Spinal cord (tissue), 9 donors: ENCODE measurements at regions not wholly inside any gene's neighbourhood (a gene's known extent, or its start where the extent isn't known, plus 50 kb on each side); places are given as distances from the start of the nearest gene placed in this dataset.
"Not testable (repeated sequence)": the region's sequence is repeated elsewhere in the genome, so short reads cannot be mapped to it uniquely, and the experiment has no call there.

ENCODE experiments used
- DNase-seq, 6 donors: peaks; one replicate each; pipeline versions ENCODE4 v3.0.0 to v3.0.0-alpha.2; 2013 to 2015; ENCODE audit warnings: low spot score in 6 of 6, low read depth in 4 of 6
- H3K27ac ChIP-seq: one replicate; pipeline ENCODE4 v1.5.1; 2013; ENCODE audit warnings: low read depth, low read length, control low read depth
- H3K27me3 ChIP-seq: one replicate; pipeline ENCODE4 v1.6.1; 2013; ENCODE audit warnings: low read length; ENCODE audit not compliant: control insufficient read depth, insufficient read depth
- H3K36me3 ChIP-seq: one replicate; pipeline ENCODE4 v1.6.1; 2013; ENCODE audit warnings: low read length; ENCODE audit not compliant: control insufficient read depth, insufficient read depth
- H3K4me1 ChIP-seq: one replicate; pipeline ENCODE4 v1.6.1; 2013; ENCODE audit warnings: low read length; ENCODE audit not compliant: control insufficient read depth, insufficient read depth
- H3K4me3 ChIP-seq: one replicate; pipeline ENCODE4 v1.5.1; 2013; ENCODE audit warnings: low read depth, low read length, control low read depth
- H3K9me3 ChIP-seq: one replicate; pipeline ENCODE4 v1.6.1; 2013; ENCODE audit warnings: low read length; ENCODE audit not compliant: control insufficient read depth, insufficient read depth
- WGBS: methylation state at CpG from one replicate; pipeline ENCODE4 v1.1.5; 2013; ENCODE audit warnings: missing lambda C conversion rate; ENCODE audit not compliant: insufficient coverage; 5-methylcytosine and 5-hydroxymethylcytosine counted together
- donor health status: healthy.

GRCh38 chr14:71762575-71762974, 169.7 kb upstream of the RGS6 start:
- Histone ChIP-seq H3K36me3 (no peaks in the 10 kb centered on the region), H3K9me3 (peaks cover 4% of the 10 kb centered on the region), H3K4me1 (peaks cover 7% of the 10 kb centered on the region), H3K27ac (no peak overlapping the region), H3K27me3 (no peaks in the 10 kb centered on the region), H3K4me3 (no peak overlapping the region)
- WGBS: no CpG with 5 or more reads among the region's 4 CpGs
- no peak for DNase-seq

GRCh38 chr14:71764701-71765382, 167.4 kb upstream of the RGS6 start:
- WGBS: 70% methylated on average over 1 of the region's 9 CpGs
- H3K36me3 ChIP-seq: no peaks in the 10 kb centered on the region
- peaks cover 4% of the 10 kb centered on the region for H3K9me3 ChIP-seq
- no peak overlapping the region for H3K4me3 ChIP-seq
- no peaks in the 10 kb centered on the region for H3K27me3 ChIP-seq
- H3K4me1 ChIP-seq: peaks cover 3% of the 10 kb centered on the region
- H3K27ac ChIP-seq: no peak overlapping the region
- DNase-seq: peak in 1 of 6 donors; percentile 25

DNA sequence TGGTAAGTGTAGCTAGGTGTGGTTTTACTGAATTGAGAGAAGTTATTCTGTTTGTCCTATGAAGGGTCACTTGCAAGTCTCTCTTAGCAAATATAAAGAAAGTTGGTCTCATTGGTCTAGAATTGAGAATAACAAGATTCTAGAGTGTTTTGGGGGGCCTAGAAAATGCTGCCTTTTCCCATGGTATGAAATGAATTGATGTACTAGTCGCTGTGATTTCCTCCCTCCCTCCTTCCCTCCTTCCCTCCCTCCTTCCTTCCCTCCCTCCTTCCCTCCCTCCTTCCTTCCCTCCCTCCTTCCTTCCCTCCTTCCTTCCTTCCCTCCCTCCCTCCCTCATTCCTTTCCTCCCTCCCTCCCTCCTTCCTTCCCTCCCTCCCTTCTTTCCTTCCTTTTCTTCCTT, 166.7 kb upstream of the RGS6 start:
- no peaks in the 10 kb centered on the region for H3K36me3 ChIP-seq
- H3K4me3 ChIP-seq: no peak overlapping the region
- H3K27me3 ChIP-seq: no peaks in the 10 kb centered on the region
- H3K4me1 ChIP-seq: peaks cover 3% of the 10 kb centered on the region
- no CpG with 5 or more reads among the region's 1 CpG for WGBS
- DNase-seq: no peak
- peaks cover 4% of the 10 kb centered on the region for H3K9me3 ChIP-seq
- H3K27ac ChIP-seq: no peak overlapping the region

GRCh38 chr14:71770431-71770830, 161.8 kb upstream of the RGS6 start:
- Histone ChIP-seq H3K36me3 (no peaks in the 10 kb centered on the region), H3K9me3 (no peaks in the 10 kb centered on the region), H3K4me3 (no peak overlapping the region), H3K27ac (no peak overlapping the region), H3K27me3 (no peaks in the 10 kb centered on the region), H3K4me1 (no peaks in the 10 kb centered on the region)
- DNase-seq: no peak
- WGBS: 83% methylated on average over 3 of the region's 3 CpGs

GRCh38 chr14:71771421-71771820, 160.8 kb upstream of the RGS6 start:
- H3K36me3 ChIP-seq, DNase-seq, H3K4me3 ChIP-seq, H3K27me3 ChIP-seq, H3K4me1 ChIP-seq, H3K27ac ChIP-seq, H3K9me3 ChIP-seq: not testable (repeated sequence)
- WGBS: 97% methylated on average over 4 of the region's 4 CpGs

GRCh38 chr14:71771996-71772395, 160.2 kb upstream of the RGS6 start:
- WGBS: 95% methylated on average over 10 of the region's 17 CpGs
- not testable (repeated sequence) for DNase-seq, H3K4me1 ChIP-seq, H3K27me3 ChIP-seq, H3K9me3 ChIP-seq, H3K27ac ChIP-seq, H3K4me3 ChIP-seq, H3K36me3 ChIP-seq

GRCh38 chr14:71773898-71774481, 158.2 kb upstream of the RGS6 start:
- Histone ChIP-seq H3K4me3 (no peak overlapping the region), H3K9me3 (no peaks in the 10 kb centered on the region), H3K27me3 (no peaks in the 10 kb centered on the region), H3K4me1 (no peaks in the 10 kb centered on the region), H3K27ac (no peak overlapping the region), H3K36me3 (no peaks in the 10 kb centered on the region)
- DNase-seq: no peak
- WGBS: no CpG with 5 or more reads among the region's 3 CpGs

DNA sequence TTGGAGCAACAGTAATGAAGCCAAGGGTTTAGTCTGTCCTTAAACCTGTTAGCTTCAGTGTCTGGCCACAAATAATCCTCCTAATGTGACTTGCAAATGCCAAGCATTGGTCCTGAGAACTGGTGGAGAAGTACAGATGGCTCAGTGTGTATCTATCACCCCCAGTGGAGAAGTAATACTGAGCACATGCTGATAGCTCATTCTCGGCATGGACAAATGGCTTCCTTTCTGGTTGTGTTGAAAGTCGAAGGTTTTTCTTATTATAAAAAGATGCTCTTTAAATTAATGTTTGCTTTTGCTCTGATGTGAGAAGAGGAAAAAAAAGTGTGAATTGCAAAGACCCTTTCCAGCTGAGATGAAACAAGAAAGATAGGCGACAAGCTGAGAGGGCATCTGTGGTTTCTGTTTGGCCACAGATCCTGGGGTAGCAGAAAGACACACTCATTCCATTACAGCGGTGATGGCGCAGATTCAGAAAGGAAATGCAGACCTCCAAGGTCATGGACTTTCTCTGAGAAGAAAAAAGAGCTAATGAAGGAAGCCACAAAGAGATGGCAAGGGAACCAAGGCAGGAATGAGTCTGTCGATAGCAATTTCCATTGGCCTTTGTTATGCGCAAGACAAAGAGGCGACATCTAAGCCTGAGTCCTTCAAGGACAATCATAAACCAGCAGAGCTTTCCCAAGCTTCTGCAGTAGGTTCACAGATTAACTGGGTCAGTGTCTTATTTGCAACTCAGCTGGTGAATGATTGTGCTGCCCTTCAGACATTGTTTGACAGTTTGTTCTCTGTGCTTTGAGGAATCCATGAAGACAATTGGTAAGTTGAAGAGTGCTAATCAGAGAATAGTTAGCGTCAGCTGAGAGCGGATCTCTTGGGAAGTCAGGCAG, 155.5 kb upstream of the RGS6 start:
- no peaks in the 10 kb centered on the region for H3K9me3 ChIP-seq
- no peaks in the 10 kb centered on the region for H3K36me3 ChIP-seq
- H3K27ac ChIP-seq: no peak overlapping the region
- no peak overlapping the region for H3K4me3 ChIP-seq
- WGBS: 48% methylated on average over 7 of the region's 10 CpGs
- H3K27me3 ChIP-seq: no peaks in the 10 kb centered on the region
- H3K4me1 ChIP-seq: no peaks in the 10 kb centered on the region
- peak in 2 of 6 donors; percentile 41 to 66 for DNase-seq

GRCh38 chr14:71780075-71780474, 152.2 kb upstream of the RGS6 start:
- DNase-seq: no peak

More at GRCh38 chr14:71780075-71780474, 152.2 kb upstream of the RGS6 start:
- no peaks in the 10 kb centered on the region for H3K27me3 ChIP-seq
- no peaks in the 10 kb centered on the region for H3K4me1 ChIP-seq
- H3K27ac ChIP-seq: no peak overlapping the region
- no peaks in the 10 kb centered on the region for H3K36me3 ChIP-seq
- H3K4me3 ChIP-seq: no peak overlapping the region
- 42% methylated on average over 1 of the region's 2 CpGs for WGBS
- no peaks in the 10 kb centered on the region for H3K9me3 ChIP-seq
